ENCODE measurements at regions not wholly inside any gene's neighbourhood (a gene's known extent, or its start where the extent isn't known, plus 50 kb on each side); places are given as distances from the start of the nearest gene placed in this dataset.

DNA sequence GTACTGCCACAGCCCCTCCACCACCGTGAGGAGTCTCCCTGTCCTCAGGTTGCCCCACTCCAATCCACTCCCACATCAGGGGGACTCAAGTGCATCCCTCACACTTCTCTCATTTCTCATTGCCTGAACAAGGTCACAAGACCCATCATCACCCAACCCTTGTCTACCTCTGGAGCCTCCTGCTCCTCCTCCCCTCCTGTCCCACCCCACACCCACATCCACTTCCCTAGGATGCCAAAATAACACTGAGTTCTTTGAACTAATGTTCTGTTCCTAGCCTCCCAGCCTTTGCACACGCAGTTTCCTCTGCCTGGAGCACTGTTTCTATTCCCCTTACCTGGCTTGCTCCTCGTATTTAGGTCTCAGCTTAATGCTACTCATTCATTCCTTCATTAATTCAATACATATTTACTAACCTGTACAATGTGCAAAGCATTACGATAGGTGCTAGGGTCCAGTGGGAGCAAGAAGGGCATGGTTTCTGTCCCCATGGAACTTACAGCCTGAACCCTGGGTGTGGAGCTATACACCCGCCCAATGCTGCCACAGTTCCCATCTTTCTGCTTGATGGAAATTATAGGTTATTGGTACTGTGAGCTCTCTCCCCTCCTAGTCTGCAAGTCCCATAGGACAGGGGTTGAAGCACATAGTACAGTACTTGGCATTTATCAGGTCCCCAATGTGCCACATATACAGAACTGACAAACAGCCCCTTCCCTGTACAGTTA lies 96.1 kb upstream of the GRIK3 start:
- no peak for DNase-seq

- no peak for DNase-seq
Observed at GRCh38 chr1:37131281-37131680, 97.0 kb upstream of the GRIK3 start.

GRCh38 chr1:37133276-37134145 lies 99.2 kb upstream of the GRIK3 start:
- no peak for DNase-seq

GRCh38 chr1:37134599-37134998 lies 100.3 kb upstream of the GRIK3 start:
- DNase-seq = no peak

DNA sequence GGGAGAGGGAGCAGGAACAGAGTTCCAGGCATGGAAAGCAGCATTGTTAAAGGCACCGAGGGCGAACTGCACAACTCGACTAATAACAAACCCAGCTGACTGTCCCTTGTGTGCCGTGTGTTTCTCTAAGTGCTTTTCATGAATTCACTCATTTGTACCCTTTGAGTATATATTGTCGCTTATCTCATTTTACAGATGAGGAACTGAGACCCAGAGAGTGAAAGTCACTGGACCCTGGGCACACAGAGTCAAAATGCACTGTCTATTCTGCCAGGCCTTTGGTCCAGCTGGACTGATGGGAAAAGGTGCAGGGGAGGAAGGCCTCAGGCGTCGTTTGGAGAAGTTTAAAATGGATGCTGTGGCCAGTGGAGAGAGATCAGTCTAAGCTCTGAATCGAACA lies 100.7 kb upstream of the GRIK3 start:
- no peak for DNase-seq

DNA sequence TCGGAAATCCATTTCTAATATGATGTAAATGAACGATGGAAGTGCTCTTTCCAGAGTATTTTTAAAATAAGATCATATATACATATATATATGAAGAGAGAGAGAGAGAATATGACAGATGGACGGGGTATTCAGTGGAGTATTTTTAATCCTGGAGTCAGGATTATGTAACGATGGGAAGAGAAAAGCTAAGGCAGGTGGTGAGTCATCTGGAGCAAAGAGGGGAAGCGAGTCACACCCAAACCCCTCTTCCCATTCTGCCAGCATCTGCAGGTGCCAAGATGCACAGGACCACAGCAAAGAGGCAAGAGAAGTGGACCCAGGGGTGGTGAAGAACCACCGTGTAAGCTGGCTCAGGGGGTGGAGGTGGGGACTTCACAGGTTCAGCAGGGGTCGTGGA lies 102.7 kb upstream of the GRIK3 start:
- no peak for DNase-seq

DNA sequence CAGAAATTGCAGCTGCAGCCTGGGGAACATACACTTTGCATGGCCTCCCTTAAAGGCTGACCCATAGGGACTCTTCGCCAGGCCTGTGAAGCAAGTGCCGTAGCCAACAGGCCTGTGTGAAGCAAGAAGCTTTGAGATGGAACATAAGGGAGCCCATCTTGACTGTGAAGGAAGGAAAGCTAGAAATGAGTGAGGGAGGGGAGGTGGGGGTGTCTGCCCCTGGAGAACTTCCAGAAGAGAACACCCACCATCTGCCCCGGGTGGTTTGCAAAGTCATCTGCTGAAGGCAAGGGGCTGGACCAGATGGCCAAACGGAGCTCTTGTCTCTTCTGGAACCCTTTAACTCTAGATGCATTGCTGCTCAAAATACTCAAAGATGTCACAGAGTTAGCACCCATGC lies 103.3 kb upstream of the GRIK3 start:
- no peak for DNase-seq

DNA sequence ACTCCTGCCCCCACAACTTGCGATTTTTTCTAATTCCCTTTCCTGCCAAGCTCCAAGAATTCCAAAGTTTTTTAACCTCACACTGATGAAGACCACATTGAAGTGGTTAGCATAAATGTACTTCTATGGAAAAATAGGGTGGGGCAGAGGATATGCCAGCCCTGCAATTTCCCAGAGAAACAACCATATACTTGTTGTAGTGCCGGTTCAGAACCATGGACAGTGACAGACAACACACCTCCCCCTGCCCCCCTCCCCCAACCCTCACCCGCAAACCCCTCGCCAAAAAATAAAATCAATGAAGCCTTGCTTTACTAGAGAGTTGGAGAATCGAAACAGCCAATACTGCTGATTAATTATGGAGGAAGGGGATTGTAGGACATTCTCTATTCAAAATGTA lies 109.5 kb upstream of the GRIK3 start:
- no peak for DNase-seq

DNA sequence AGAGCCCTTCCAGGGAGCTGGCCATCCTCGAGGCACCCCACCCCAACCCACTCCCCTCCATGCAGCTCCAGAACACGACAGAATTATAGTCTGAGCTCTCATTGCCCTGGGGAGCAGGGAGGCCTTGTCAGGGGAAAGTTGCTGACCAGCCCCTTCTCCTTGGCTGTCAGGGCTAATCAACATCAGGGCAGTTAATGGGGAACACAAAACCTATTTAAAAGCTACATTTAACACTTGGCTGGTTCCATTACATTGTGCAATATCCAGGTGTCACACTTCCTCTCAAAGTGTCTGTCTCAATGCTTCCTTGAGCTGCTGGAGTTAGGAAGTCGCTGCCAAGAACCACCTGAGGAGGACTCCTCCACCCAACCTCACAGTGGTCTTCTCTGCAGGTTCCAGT lies 111.8 kb upstream of the GRIK3 start:
- no peak for DNase-seq

DNA sequence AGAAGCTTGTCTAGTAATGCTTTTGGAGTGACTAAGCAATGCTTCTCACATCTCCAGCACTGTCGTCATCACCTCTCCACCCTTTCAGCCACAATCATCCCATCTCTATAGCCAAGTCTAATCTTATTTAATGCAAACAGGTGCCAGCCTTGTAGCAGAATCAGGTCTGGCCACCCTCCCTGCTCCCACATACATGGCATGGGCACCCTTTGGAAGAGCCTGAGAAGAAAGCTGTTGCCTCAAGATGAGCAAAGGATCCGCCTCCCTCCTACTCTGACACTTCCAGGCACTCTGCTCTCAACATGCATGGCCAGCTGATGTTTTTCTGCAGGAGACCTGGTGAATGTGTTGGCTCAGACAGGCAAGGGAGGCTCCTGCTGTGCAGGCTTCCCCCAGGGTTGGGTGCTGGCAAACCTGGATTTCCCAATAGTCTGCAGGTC lies 113.1 kb upstream of the GRIK3 start:
- DNase-seq = no peak

- DNase-seq = no peak
Observed at GRCh38 chr1:37147906-37148305, 113.6 kb upstream of the GRIK3 start.

GRCh38 chr1:37148663-37149062 lies 114.3 kb upstream of the GRIK3 start:
- no peak for DNase-seq

GRCh38 chr1:37149296-37149695 lies 115.0 kb upstream of the GRIK3 start:
- no peak for DNase-seq

DNA sequence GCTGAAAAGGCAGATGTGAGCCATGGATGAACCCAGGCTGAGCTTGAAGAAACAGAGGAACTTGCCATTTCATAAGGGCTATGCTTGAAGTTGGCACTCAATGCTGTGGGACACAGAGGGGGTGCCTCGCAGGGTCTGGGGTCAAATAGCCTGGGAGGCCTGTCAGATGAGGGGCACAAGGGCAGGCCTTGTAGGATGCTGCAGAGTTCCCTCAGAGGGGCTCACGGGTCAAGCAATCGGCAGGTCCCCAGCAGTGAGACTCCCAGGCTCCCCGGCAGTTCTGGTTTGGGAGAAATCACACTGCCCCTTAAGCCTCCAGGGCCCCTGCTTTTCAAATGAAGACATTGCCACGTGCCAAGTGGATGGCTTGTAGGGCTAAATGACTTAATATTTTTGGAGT lies 116.7 kb upstream of the GRIK3 start:
- DNase-seq = no peak

DNA sequence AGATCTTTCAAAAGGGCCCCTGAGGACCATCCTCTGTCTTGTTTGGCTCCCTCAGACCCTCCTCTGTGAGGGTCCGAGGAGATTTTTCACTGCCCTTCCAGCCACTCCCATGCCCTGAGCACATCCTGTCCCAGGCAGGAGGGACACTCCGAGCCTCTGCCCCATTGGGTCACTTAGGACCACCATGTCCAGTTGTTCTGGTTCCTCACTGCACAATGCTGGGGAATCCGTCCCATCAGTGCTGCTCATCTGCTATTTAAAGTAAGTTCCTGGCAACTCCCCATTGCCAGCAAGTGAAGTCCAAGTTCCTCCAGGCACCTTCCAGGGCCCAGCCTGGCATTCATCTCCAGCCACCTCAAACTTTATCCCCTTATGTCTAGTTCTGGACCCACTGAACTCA lies 117.5 kb upstream of the GRIK3 start:
- DNase-seq = no peak

- no peak for DNase-seq
Observed at GRCh38 chr1:37152491-37152890, 118.2 kb upstream of the GRIK3 start.

GRCh38 chr1:37153116-37154100 lies 119.1 kb upstream of the GRIK3 start:
- no peak for DNase-seq

GRCh38 chr1:37156646-37157045 lies 122.3 kb upstream of the GRIK3 start:
- no peak for DNase-seq

GRCh38 chr1:37157634-37158033 lies 123.3 kb upstream of the GRIK3 start:
- no peak for DNase-seq

DNA sequence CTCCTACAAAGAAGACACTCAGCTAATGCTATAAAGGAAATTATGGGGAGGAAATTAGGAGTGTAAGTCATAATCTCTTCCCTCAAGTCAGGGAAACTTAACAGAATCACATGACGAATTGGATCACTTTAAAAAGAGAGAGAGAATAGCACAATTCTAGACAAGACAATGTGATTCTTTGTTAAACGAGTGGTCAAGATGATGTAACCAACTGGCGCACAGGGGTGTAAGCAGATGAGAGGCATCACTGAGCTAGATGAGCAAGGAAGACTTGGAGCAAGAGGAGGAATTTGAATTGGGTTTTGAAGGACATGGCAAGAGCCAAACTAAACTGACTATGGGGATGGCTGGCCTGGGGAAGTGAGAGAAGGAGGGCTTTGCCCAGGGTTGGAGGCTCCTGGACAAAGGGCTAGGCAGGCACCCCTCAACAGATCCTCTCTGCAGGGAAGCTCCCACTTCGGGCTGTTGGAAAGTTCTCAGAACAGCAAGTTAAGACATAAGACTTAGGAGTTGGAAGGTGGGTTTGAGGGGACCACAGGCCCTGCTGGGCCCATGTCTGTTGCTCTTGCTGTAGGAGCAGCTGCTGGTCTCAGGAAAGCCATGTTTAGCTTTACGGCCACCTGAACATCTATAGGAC lies 123.9 kb upstream of the GRIK3 start:
- DNase-seq = no peak

- DNase-seq = no peak
Observed at GRCh38 chr1:37159102-37159501, 124.8 kb upstream of the GRIK3 start.

GRCh38 chr1:37161171-37161570 lies 126.9 kb upstream of the GRIK3 start:
- DNase-seq = no peak

- DNase-seq = no peak
Observed at GRCh38 chr1:37162059-37162458, 127.7 kb upstream of the GRIK3 start.
